ENCODE measurements at regions not wholly inside any gene's neighbourhood (a gene's known extent, or its start where the extent isn't known, plus 50 kb on each side); places are given as distances from the start of the nearest gene placed in this dataset.

DNA sequence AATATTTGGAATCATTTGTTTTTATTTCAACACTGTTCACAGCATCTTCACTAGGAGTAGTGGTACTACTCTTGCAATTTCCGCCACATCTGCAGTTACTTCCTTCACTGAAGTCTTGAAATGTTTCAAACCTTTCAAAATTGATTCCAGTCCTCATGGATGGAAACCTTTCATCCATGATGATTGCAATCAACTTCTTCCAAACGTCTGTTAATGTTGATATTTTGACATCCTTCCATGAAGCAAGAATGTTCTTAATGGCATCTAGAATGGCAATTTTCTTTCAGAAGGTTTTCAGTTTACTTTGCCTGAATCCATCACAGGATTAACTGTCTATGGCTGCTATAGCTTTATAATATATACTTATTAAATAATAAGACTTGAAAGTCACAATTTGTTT lies 736.8 kb upstream of the CA10 start:
- TF ChIP-seq SRSF9 (IDR thresholded peaks at IDR 0.05; ENCODE audit: borderline replicate concordance, insufficient read depth, low read depth, low read length, poor library complexity, severe bottlenecking), result no peak
- TF ChIP-seq ZNF850 (CRISPR knock-in tag; conservative IDR thresholded peaks at IDR 0.05), result no peak
- no peak for TF ChIP-seq MZF1 (CRISPR knock-in tag; IDR thresholded peaks at IDR 0.05; ENCODE audit: borderline replicate concordance)
- TF ChIP-seq NFKB2 (CRISPR knock-in tag; IDR thresholded peaks at IDR 0.05; ENCODE audit: borderline replicate concordance), result no peak
- no peak for TF ChIP-seq ZNF639 (CRISPR knock-in tag; conservative IDR thresholded peaks at IDR 0.05)
- no peak for TF ChIP-seq ZSCAN5A (CRISPR knock-in tag; IDR thresholded peaks at IDR 0.05; ENCODE audit: borderline replicate concordance)
- no peak for TF ChIP-seq HMG20A (CRISPR knock-in tag; IDR thresholded peaks at IDR 0.05; ENCODE audit: borderline replicate concordance)
- no peak for TF ChIP-seq MXI1 (IDR thresholded peaks at IDR 0.05; ENCODE audit: borderline replicate concordance, low read depth, low read length)
- no peak for TF ChIP-seq KIAA2018 (CRISPR knock-in tag; IDR thresholded peaks at IDR 0.05; ENCODE audit: borderline replicate concordance)
- no peak for TF ChIP-seq FOXK2 (IDR thresholded peaks at IDR 0.05)
- TF ChIP-seq NR3C1 (CRISPR knock-in tag; IDR thresholded peaks at IDR 0.05), result no peak
- no peak for TF ChIP-seq ZNF180 (CRISPR knock-in tag; IDR thresholded peaks at IDR 0.05; ENCODE audit: borderline replicate concordance, low read depth)
- TF ChIP-seq ZNF678 (CRISPR knock-in tag; IDR thresholded peaks at IDR 0.05), result no peak
- DNase-seq (ENCODE audit: low spot score), result no peak

More for the DNA sequence above, 736.8 kb upstream of the CA10 start:
- no peak overlapping the region for H3K9ac ChIP-seq (ENCODE audit: insufficient read depth, low read depth, low read length)
- ChIA-PET POLR2A (no interaction called here), CTCF (ENCODE audit: low intra/inter-chr PET ratio, low total read pairs) (no interaction called here)
- H3K79me2 ChIP-seq (ENCODE audit: insufficient read depth, low read length), result no peaks in the 10 kb centered on the region
- no peak overlapping the region for H2AFZ ChIP-seq (ENCODE audit: low read length)
- no peaks in the 10 kb centered on the region for H3K27me3 ChIP-seq (ENCODE audit: control insufficient read depth in 1 of 2, insufficient read depth in 2 of 2, low read length in 2 of 2)
- FAIRE-seq (no peak), ATAC-seq (no peak)
- H3K4me1 ChIP-seq (ENCODE audit: insufficient read depth, low read length), result no peaks in the 10 kb centered on the region
- peaks cover 76% of the 10 kb centered on the region for H3K9me3 ChIP-seq (ENCODE audit: low read length)
- no peaks in the 10 kb centered on the region for H4K20me1 ChIP-seq (ENCODE audit: insufficient read depth, low read length)
- intact Hi-C loops (cut with micrococcal nuclease; ENCODE audit: unreplicated experiment), result no loop called here
- no peaks in the 10 kb centered on the region for H3K36me3 ChIP-seq (replicated peaks in 1 of 2; ENCODE audit: control insufficient read depth in 1 of 2, insufficient read depth in 2 of 2, low read length in 2 of 2)
- H3K4me2 ChIP-seq (ENCODE audit: low read depth, low read length), result no peak overlapping the region
- in situ Hi-C loops (cut with HindIII; ENCODE audit: extremely low pct_ligation_motif_present, low pct_unique_long_range_greater_than_20kb), result no loop called here
- 24% methylated on average over 2 of the region's 2 CpGs for WGBS (ENCODE audit: low lambda C conversion rate)
- H3K4me3 ChIP-seq (replicated peaks in 1 of 3; ENCODE audit: insufficient read depth in 1 of 3, low read depth in 2 of 3, low read length in 3 of 3), result no peak overlapping the region
- BruUV-seq (replicated peaks), result no TSS peak
- H3K27ac ChIP-seq (ENCODE audit: extremely low read length, insufficient read depth, low read length), result no peak overlapping the region

Data from HepG2 (cell line).